IMR-90 (cell line): ENCODE measurements at regions not wholly inside any gene's neighbourhood (a gene's known extent, or its start where the extent isn't known, plus 50 kb on each side); places are given as distances from the start of the nearest gene placed in this dataset.
"Not testable (repeated sequence)": the region's sequence is repeated elsewhere in the genome, so short reads cannot be mapped to it uniquely, and the experiment has no call there.

Experiments
- ATAC-seq: fragments of 200-7000 bp; cut with Tn5 transposase; 2 replicates; pipeline ENCODE4 v1.9.1; 2020; ENCODE audit warnings: low read depth, mild to moderate bottlenecking, moderate library complexity
- BruUV-seq: library from RNA; stranded (reverse); fragments of 400-500 nt; replicated peaks from 2 replicates; lab custom pipeline; 2021; lab: Mats Ljungman, UMichigan
- CTCF ChIA-PET: fragments of 300-600 bp; formaldehyde crosslinking; extraction: SDS; loops from one replicate; lab custom pipeline; 2021; ENCODE audit warnings: antibody characterized with exemption; lab: Yijun Ruan, JAX
- POLR2A ChIA-PET: fragments of 300-600 bp; sonication (Branson Sonifier 250); formaldehyde crosslinking; loops from one replicate; lab custom pipeline; 2022; ENCODE audit warnings: antibody characterized with exemption; ENCODE audit not compliant: unreplicated experiment; lab: Charles Lee
- DNase-seq: peaks from one replicate; pipeline ENCODE4 v3.0.0; 2013
- H2AFZ ChIP-seq: replicated peaks from 2 replicates; pipeline ENCODE3; 2013; ENCODE audit warnings: low read length, mild to moderate bottlenecking; ENCODE audit not compliant: poor library complexity
- H2AK5ac ChIP-seq: 2 replicates; pipeline ENCODE4 v1.6.1; 2013; ENCODE audit warnings: low read depth, low read length, inconsistent platforms
- H2AK9ac ChIP-seq: replicated peaks from 2 replicates; pipeline ENCODE3; 2013; ENCODE audit warnings: mild to moderate bottlenecking, low read depth, low read length, moderate library complexity; ENCODE audit not compliant: poor library complexity
- H2BK120ac ChIP-seq: 2 replicates; pipeline ENCODE4 v1.6.1; 2013; ENCODE audit warnings: low read depth, low read length, inconsistent platforms
- H2BK15ac ChIP-seq: 3 replicates; pipeline ENCODE4 v1.6.1; 2013; ENCODE audit warnings: low read depth, low read length, inconsistent platforms
- H2BK20ac ChIP-seq: 2 replicates; pipeline ENCODE4 v1.6.1; 2013; ENCODE audit warnings: low read depth, mild to moderate bottlenecking, inconsistent platforms, low read length, moderate library complexity
- H2BK5ac ChIP-seq: 2 replicates; pipeline ENCODE4 v1.6.1; 2013; ENCODE audit warnings: mild to moderate bottlenecking, low read depth, low read length, inconsistent platforms; ENCODE audit not compliant: poor library complexity, severe bottlenecking
- H3K14ac ChIP-seq: replicated peaks from 2 replicates; pipeline ENCODE4 v1.6.1; 2013; ENCODE audit warnings: low read depth, low read length, inconsistent platforms
- H3K18ac ChIP-seq: 2 replicates; pipeline ENCODE4 v1.6.1; 2013; ENCODE audit warnings: low read depth, low read length, control low read depth
- H3K23ac ChIP-seq: 2 replicates; pipeline ENCODE4 v1.6.1; 2013; ENCODE audit warnings: low read depth, low read length, inconsistent platforms
- H3K27ac ChIP-seq: 2 replicates; pipeline ENCODE4 v1.5.1; 2013; ENCODE audit warnings: mild to moderate bottlenecking, control low read depth, low read length; ENCODE audit not compliant: insufficient read depth
- H3K27me3 ChIP-seq: 2 replicates; pipeline ENCODE4 v1.6.1; 2013; ENCODE audit warnings: low read length; ENCODE audit not compliant: control insufficient read depth, insufficient read depth
- H3K36me3 ChIP-seq: 2 replicates; pipeline ENCODE4 v1.6.1; 2013; ENCODE audit warnings: low read length, mixed read lengths; ENCODE audit not compliant: control insufficient read depth, insufficient read depth
- H3K4ac ChIP-seq: 2 replicates; pipeline ENCODE4 v1.6.1; 2013; ENCODE audit warnings: low read depth, low read length, inconsistent platforms
- H3K4me1 ChIP-seq: 2 replicates; pipeline ENCODE4 v1.6.1; 2013; ENCODE audit warnings: low read length, mixed read lengths; ENCODE audit not compliant: control insufficient read depth, insufficient read depth
- H3K4me2 ChIP-seq: 2 replicates; pipeline ENCODE4 v1.6.1; 2013; ENCODE audit warnings: low read depth, mild to moderate bottlenecking, control low read depth, low read length, moderate library complexity
- H3K4me3 ChIP-seq: 2 replicates; pipeline ENCODE4 v1.5.1; 2013; ENCODE audit warnings: low read depth, mild to moderate bottlenecking, control low read depth, low read length, moderate library complexity; ENCODE audit not compliant: insufficient read depth
- H3K56ac ChIP-seq: 2 replicates; pipeline ENCODE4 v1.6.1; 2013; ENCODE audit warnings: low read length, inconsistent platforms; ENCODE audit not compliant: insufficient read depth; ENCODE audit errors: extremely low read depth
- H3K79me1 ChIP-seq, 2 experiments: 2 replicates each; pipeline ENCODE4 v1.6.1; 2013; ENCODE audit warnings: low read length in 2 of 2, inconsistent platforms in 1 of 2, low read depth in 1 of 2
- H3K9ac ChIP-seq: 2 replicates; pipeline ENCODE4 v1.6.1; 2013; ENCODE audit warnings: low read depth, low read length, control low read depth
- H3K9me1 ChIP-seq: 2 replicates; pipeline ENCODE4 v1.6.1; 2013; ENCODE audit warnings: low read length, inconsistent platforms; ENCODE audit not compliant: insufficient read depth
- H3K9me3 ChIP-seq: 2 replicates; pipeline ENCODE4 v1.6.1; 2013; ENCODE audit warnings: low read length; ENCODE audit not compliant: control insufficient read depth, insufficient read depth
- H4K20me1 ChIP-seq: 2 replicates; pipeline ENCODE4 v1.6.1; 2013; ENCODE audit warnings: low read length, inconsistent platforms; ENCODE audit not compliant: insufficient read depth
- H4K5ac ChIP-seq: 2 replicates; pipeline ENCODE4 v1.6.1; 2013; ENCODE audit warnings: mild to moderate bottlenecking, low read depth, low read length, control low read depth
- H4K8ac ChIP-seq, 2 experiments: 2 replicates each; pipeline ENCODE4 v1.6.1; 2013; ENCODE audit warnings: low read depth in 2 of 2, low read length in 2 of 2, control low read depth in 1 of 2, inconsistent platforms in 1 of 2
- H4K91ac ChIP-seq: 2 replicates; pipeline ENCODE4 v1.6.1; 2013; ENCODE audit warnings: low read depth, low read length, inconsistent platforms; ENCODE audit not compliant: insufficient read depth
- WGBS, 2 experiments: methylation state at CpG; one replicate each; pipeline versions ENCODE4 v1.1.5 to v1.1.7; 2013; ENCODE audit warnings: missing lambda C conversion rate in 2 of 2; ENCODE audit not compliant: insufficient read length in 1 of 2; ENCODE audit errors: extremely low coverage in 2 of 2; 5-methylcytosine and 5-hydroxymethylcytosine counted together
- dilution Hi-C: fragments of 300-500 bp; cut with HindIII; formaldehyde crosslinking; loops from one replicate; pipeline ENCODE4 v1.14.3; 2018; ENCODE audit warnings: low sequenced_read_pairs; ENCODE audit not compliant: unreplicated experiment
- in situ Hi-C: fragments of 300-500 bp; cut with MboI; formaldehyde crosslinking; loops from 3 replicates; pipeline ENCODE4 v1.14.3; 2019; ENCODE audit warnings: low sequenced_read_pairs, inconsistent platforms, mixed read lengths
- intact Hi-C: fragments of 100-400 bp; cut with micrococcal nuclease; formaldehyde crosslinking; loops from 2 replicates; pipeline ENCODE4 v1.10.0; 2022

GRCh38 chr5:125999271-126000030, 423.8 kb upstream of the GRAMD2B start:
- H3K4me2 ChIP-seq, H4K8ac ChIP-seq, intact Hi-C loops, H2AK5ac ChIP-seq, POLR2A ChIA-PET, in situ Hi-C loops, H3K79me1 ChIP-seq, H3K9ac ChIP-seq, H3K4ac ChIP-seq, H3K36me3 ChIP-seq, dilution Hi-C loops, BruUV-seq, H4K20me1 ChIP-seq, H2BK20ac ChIP-seq, H4K91ac ChIP-seq, H3K14ac ChIP-seq, H3K56ac ChIP-seq, H2BK15ac ChIP-seq, H3K4me3 ChIP-seq, H4K5ac ChIP-seq, H2AFZ ChIP-seq, H3K23ac ChIP-seq, H3K27ac ChIP-seq, H2BK120ac ChIP-seq, H3K18ac ChIP-seq, H2AK9ac ChIP-seq, H3K9me3 ChIP-seq, ATAC-seq, H3K4me1 ChIP-seq, CTCF ChIA-PET, H3K9me1 ChIP-seq, H2BK5ac ChIP-seq, H3K27me3 ChIP-seq, DNase-seq: not testable (repeated sequence)
- WGBS, 2 experiments = no CpG with 5 or more reads among the region's 5 CpGs
